Posterior vena cava (tissue), 2 donors: ENCODE measurements at regions not wholly inside any gene's neighbourhood (a gene's known extent, or its start where the extent isn't known, plus 50 kb on each side); places are given as distances from the start of the nearest gene placed in this dataset.
"Not testable (repeated sequence)": the region's sequence is repeated elsewhere in the genome, so short reads cannot be mapped to it uniquely, and the experiment has no call there.

Source experiments
- DNase-seq: peaks from one replicate; pipeline ENCODE4 v3.0.0-alpha.2; 2020; ENCODE audit warnings: low spot score
- intact Hi-C, 2 donors: fragments of 100-400 bp; cut with DNase I; formaldehyde crosslinking; loops; one replicate each; pipeline versions ENCODE4 v1.14.1 to v1.14.2; 2022 to 2023
- donor health status: DM: yes; HTN: yes; CAD: no.
- donor health status: DM: yes; HTN: yes; CAD: no.

DNA sequence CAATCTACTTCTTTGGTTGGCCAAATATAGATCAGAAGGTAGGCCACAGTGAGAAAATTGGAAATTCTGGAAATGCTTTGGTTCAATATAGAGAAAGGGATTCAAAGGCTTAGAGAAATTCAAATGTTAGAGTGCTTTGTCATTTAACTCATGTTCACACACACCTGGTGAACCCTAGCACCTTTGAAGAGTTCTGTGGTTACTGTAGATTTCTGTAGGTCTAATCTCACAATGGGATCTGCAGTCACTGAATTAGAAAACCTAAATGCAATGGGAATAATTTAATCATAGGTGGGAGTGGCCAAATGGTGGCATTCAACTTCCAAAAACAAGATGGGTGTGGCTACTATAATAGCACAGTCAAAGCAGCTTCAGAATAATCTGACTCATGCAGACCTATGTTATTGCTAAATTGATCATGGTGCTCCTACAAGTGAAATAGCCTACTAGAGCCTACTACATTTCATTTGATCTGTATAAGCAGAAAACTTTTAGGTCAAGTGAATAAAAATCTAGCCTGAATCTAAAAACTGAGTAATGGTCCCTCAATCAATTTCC, 1152.9 kb downstream of the PCDH9 start:
- intact Hi-C loops: no loop called here
- no peak for DNase-seq

GRCh38 chr13:66076417-66076816, 1153.7 kb downstream of the PCDH9 start:
- intact Hi-C loops: no loop called here
- DNase-seq: no peak

DNA sequence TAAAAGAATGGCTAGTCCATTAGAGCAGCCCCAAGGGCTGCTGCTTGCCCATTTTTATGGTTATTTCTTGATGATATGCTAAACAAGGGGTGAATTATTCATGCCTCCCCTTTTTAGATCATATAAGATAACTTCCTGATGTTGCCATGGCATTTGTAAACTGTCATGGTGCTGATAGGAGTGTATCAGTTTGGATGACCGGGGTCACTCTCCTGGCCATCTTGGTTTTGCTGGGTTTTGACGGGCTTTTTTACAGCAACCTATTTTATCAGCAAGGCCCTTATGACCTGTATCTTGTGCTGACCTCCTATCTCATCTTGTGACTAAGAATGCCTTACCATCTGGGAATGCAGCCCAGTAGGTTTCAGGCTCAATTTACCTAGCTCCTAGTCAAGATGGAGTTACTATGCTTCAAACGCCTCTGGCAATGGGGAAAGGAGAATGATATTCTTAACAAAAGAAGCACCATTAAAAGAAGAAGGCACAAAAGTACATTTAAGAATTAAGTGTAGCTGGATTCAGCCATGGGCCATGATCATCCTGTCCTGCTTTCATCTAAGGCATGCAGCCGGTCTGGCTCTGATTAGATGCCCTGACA, 1156.0 kb downstream of the PCDH9 start:
- intact Hi-C loops: no loop called here
- no peak for DNase-seq

DNA sequence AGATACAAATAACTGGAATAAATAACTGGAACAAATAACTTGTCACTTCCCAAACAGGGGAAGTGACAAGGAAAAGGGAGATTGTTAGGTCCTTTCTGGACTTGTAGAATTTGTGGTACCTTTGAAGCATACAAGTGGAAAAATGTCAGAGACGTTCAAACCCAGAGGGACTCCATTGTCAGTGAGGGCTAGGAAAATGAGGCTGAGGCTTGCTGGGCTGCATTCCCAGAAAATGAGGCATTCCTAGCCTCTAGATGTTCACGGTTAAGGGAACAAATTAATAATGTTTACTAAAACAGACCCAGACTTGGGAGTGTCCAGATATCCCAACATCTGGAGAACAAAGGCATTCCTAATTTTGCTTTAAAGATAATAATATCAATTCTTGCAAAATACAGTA, 1158.0 kb downstream of the PCDH9 start:
- intact Hi-C loops, DNase-seq: not testable (repeated sequence)

- DNase-seq: no peak
- intact Hi-C loops: no loop called here
Measured at GRCh38 chr13:66071608-66072007, 1158.5 kb downstream of the PCDH9 start.

DNA sequence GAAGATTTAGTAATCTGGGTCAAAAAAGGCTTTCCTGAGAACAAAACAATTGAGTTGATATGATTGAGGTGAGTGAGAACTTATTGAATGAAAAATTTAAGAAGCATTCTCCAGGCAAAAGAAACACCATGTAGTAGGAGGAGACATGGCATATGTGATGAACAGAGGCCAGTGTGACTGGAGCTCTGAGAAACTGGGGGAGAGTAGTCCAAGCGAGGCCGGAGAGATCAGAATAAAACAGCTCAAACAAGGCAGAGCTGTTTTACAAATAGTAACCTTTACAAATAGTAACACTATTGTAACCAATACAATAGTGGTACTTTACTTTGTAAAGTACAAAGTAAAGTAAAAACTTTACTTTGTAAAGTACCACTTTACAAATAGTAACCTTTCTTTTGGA, 1159.1 kb downstream of the PCDH9 start:
- intact Hi-C loops: no loop called here
- DNase-seq: no peak

DNA sequence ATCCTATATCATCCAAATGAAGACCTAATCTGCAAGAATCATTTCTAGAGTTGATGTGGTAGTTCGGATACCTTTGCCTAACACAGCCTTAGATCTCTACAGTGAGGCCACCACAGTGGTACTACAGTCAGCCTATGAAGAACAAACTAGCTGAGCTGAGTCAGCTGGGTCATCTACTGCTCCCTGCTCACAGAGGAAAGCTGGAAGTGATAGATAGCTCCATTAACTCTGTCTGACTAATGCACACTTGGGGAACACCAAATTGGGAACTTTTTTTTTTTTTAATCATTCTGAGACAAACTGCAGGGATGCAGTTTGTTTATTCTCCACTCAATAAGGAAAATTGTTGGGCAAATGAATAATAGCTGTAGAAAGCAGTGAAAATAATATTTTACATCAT, 1160.6 kb downstream of the PCDH9 start:
- no peak for DNase-seq
- intact Hi-C loops: no loop called here

DNA sequence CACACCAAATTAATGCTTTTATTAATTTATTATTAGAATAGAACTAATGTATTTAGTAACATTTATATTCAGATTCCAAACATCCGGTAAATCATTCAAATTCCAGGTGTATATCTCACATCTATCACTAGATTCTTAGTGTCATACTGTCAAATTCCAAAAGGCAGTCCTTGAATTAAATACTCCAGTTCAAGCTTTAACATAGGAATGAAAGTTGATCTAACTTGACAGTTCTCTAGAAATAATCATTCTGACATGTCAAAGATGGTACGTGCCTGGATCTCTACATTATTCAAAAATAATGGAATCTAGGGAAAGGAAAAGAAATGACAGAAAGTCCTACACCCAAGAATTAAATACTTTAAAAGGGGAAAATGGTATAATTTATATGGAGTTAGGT, 1161.5 kb downstream of the PCDH9 start:
- intact Hi-C loops: no loop called here

GRCh38 chr13:66048888-66049287, 1181.2 kb downstream of the PCDH9 start:
- DNase-seq: no peak
- intact Hi-C loops: no loop called here

More for the DNA sequence above, 1161.5 kb downstream of the PCDH9 start:
- DNase-seq: no peak

DNA sequence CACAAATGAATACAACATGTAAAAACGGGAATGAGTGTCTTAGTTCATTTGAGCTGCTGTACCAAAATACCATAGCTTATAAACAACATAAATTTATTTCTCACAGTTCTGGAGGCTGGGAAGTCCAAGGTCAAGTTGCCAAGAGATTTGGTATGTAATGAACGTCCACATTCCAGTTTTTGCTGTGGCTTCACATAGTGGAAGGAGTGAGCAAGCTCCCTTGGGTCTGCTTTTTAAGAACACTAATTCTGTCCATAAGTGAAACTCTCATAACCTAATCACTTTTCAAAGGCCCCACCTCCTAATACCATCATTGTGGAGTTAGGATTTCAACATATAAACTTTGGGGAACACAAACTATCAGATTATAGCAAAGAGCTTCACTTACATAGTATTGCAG, 1189.6 kb downstream of the PCDH9 start:
- intact Hi-C loops: no loop called here
- DNase-seq: no peak

GRCh38 chr13:66037096-66037495, 1193.0 kb downstream of the PCDH9 start:
- intact Hi-C loops: no loop called here
- DNase-seq: no peak

GRCh38 chr13:66036636-66037035, 1193.5 kb downstream of the PCDH9 start:
- intact Hi-C loops: no loop called here
- DNase-seq: no peak

DNA sequence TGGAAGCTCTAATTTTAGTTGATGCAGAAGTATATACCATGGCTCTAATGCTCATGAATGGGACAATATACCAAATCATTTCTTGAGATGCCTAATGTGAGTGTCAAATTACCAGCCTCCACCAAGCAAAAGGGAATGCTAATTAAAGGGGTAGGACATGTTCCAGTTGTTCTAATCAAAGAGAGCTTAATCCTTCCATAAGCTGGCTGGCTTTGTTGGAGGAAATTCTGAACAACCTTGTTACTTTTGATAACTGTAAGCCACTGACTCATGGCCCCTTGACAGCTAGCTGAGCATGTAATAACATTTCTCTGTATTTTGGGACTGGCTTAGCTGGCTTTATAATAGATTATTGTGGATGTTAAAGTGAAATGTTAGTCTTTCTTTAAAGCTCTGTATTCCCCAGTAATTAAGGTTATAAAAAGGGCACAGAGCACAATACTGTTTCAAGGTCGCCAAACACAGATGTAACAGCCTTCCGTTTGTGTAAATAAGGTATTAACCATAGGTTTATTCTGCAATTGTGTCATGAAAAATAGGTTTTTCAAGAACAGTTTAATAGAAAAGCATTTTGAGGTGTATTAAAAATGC, 1194.0 kb downstream of the PCDH9 start:
- no peak for DNase-seq
- intact Hi-C loops: no loop called here

GRCh38 chr13:66033924-66034323, 1196.2 kb downstream of the PCDH9 start:
- intact Hi-C loops: no loop called here
- no peak for DNase-seq

GRCh38 chr13:66021846-66022245, 1208.3 kb downstream of the PCDH9 start:
- intact Hi-C loops: no loop called here
- DNase-seq: no peak

- no peak for DNase-seq
- intact Hi-C loops: no loop called here
Measured at GRCh38 chr13:66014771-66015170, 1215.4 kb downstream of the PCDH9 start.

GRCh38 chr13:66009241-66009640, 1220.9 kb downstream of the PCDH9 start:
- DNase-seq: no peak
- intact Hi-C loops: no loop called here

- no peak for DNase-seq
- intact Hi-C loops: no loop called here
Measured at GRCh38 chr13:66003558-66003957, 1226.6 kb downstream of the PCDH9 start.

DNA sequence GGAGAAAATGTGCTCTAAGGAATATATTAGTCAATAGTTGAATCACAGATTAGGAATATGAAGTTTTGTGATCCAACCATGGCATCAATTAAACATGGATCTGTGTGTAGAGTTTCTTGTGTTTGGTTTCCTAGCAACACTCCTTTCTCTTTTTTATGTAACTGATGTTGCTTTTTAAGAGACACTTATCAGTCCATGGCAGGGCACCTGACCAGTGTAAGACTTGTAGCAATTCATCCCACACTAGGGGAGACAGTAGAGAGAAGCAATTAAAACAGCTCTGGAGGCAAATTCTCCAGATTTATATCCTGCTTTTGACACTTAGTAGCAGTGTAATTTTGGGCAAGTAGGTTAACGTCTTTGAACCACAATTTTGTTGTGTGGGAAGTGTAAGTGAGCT, 1229.0 kb downstream of the PCDH9 start:
- intact Hi-C loops: no loop called here
- DNase-seq: no peak

GRCh38 chr13:65999411-65999810, 1230.7 kb downstream of the PCDH9 start:
- DNase-seq: no peak

GRCh38 chr13:65990684-65991083, 1239.5 kb downstream of the PCDH9 start:
- intact Hi-C loops: no loop called here
- DNase-seq: no peak

More at GRCh38 chr13:65999411-65999810, 1230.7 kb downstream of the PCDH9 start:
- intact Hi-C loops: no loop called here
